HK-2 (cell line): ENCODE measurements at regions not wholly inside any gene's neighbourhood (a gene's known extent, or its start where the extent isn't known, plus 50 kb on each side); places are given as distances from the start of the nearest gene placed in this dataset.
"Not testable (repeated sequence)": the region's sequence is repeated elsewhere in the genome, so short reads cannot be mapped to it uniquely, and the experiment has no call there.

Experiments
- DNase-seq: peaks from one replicate; pipeline ENCODE4 v3.0.0-alpha.2; 2018; ENCODE audit not compliant: unreplicated experiment

- DNase-seq = no peak
Observed at GRCh38 chr3:171980578-171981270, 58.7 kb upstream of the FNDC3B start.

GRCh38 chr3:171981271-171981605, 58.1 kb upstream of the FNDC3B start:
- no peak for DNase-seq

DNA sequence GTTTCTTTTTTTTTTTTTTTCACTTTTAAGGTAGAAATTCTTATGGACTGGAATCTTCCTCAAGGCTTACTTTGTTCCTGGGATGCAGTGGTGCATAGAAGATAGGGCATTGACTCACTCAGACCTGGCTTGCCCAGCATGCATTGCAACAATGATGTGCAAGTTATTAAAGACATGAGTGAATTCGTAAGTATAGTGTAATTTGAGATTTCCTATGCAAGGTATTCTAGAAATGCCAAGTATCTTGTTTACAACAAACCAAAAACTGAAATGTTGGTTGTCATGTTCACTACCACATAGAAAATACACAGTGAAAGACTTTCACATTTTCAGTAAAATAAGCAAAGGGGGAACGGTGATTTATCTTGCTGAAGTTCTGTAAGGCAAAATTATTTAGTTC, 56.5 kb upstream of the FNDC3B start:
- DNase-seq = no peak

DNA sequence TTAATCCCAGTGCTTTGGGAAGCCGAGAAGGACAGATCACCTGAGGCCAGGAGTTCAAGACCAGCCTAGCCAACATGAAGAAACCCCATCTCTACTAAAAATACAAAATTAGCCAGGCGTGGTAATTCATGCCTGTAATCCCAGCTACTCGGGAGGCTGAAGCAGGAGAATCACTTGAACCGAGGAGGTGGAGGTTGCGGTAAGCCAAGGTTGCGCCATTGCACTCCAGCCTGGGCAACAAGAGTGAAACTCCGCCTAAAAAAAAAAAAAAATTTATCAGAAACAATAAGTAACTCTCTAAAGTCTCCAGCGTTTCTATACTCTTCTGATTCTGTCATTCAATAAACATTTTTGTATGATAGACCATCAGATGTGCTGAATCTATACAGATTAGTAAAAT, 55.7 kb upstream of the FNDC3B start:
- not testable (repeated sequence) for DNase-seq

- no peak for DNase-seq
Observed at GRCh38 chr3:171984883-171985282, 54.5 kb upstream of the FNDC3B start.

DNA sequence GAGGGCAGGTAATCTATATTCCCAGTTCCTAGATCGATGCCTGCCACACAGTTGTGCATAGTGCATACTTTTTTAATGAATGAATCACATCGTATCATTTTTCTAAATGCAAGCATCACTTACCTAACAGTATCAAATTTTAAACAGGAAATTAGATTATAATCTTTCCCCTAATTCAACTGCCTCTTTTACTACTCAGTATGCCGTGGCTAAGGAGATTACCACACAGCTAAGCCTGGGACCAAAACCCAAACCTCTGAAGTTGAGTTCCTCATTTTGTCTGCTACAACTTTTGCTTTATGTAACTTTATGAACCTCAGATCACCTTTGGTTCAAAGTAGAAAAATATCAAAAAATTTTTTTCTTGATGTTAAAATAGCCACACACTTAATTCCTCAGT, 53.2 kb upstream of the FNDC3B start:
- DNase-seq = no peak

DNA sequence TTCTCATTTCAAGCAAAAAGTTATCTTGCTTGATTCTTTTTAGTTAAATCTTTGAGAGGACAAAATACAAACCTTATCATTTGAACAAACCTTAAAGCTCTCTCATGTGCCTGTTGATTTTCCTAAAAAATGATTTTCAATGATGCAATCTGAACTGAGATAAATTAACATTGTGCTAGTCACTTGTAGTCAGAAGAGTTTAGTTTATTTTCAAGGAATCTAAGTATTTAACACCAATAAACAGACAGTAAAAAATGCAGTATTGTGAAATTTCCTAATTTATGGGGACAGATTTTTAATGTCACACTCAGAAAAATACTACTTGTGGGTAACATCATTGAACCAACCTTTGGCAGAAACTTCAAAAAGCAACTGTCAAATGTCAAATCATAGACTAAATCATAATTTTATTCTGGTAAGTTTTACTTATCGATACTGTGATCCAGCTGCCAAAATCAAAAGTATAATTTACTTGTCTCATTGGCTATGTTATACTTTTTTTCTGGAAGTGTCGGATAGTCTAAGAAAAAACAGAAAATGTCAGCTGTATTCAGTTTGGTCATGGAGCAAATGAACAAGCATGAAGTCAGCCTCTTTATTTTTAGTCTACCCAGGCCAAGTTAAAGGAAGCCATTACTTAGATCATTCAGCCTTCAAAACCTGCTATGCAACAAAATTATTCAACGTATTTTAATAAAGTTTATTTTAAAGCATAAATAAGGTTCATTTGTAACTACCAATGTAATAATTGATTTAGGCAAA, 52.4 kb upstream of the FNDC3B start:
- DNase-seq = no peak
